ENCODE measurements at regions not wholly inside any gene's neighbourhood (a gene's known extent, or its start where the extent isn't known, plus 50 kb on each side); places are given as distances from the start of the nearest gene placed in this dataset.

DNA sequence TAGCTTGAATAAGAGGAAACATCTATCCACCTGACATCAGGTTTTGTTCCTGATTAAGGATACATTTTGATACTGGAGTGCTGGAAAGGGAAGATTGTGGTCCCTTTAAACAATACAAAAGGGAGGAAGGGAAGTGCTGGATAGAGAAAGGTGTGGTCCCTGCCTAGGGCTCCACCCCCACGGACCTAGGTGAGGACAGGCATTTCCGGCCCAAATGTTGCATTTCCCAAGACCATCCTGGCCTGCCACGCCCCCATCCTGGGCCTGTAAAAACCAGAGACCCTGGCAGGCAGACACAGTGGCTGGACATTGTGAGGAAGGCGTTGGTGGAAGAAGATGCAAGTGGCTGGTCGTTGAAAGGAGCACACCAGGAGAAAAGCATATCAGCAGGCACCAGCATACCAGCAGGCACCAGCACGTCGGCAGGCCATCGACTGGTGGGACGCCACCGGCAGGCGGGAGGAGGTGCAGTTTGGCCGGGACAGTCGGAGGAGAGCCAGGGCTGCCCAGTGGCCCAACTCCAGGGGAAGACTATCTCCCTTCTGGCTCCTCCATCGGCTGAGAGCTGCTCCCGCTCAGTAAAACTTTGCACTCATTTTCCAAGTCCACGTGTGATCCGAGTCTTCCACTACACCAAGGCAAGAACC is 53.2 kb upstream of the AMN1 start:
- Mint-ChIP-seq H3K36me3 (peaks cover 8% of the 10 kb centered on the region), H3K9me3 (ENCODE audit: low read depth) (peaks cover 9% of the 10 kb centered on the region), H3K27ac (no peak overlapping the region), H3K4me1 (no peaks in the 10 kb centered on the region), H3K4me3 (no peak overlapping the region), H3K27me3 (no peaks in the 10 kb centered on the region)
- CTCF ChIA-PET = no interaction called here
- DNase-seq (no peak), ATAC-seq (no peak)

DNA sequence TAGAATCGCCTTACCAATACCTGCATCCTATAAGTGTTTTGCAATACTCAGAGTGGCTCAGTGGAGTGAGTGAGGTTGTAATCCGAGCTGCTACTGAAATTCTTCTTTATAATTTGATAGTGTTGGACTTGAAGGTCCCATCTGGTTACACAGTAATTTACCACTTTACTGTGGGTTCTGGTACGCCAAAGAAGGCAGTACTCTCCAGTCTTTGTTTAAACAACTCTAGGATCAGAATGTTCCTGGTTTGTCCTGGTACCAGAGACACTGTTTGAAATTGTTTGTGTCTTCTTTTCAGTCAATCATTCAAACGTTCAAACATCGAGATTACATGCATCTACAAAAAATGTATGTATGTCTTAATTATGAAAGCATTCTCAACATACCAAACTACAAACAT is 51.3 kb upstream of the AMN1 start:
- Mint-ChIP-seq H3K36me3 (peaks cover 6% of the 10 kb centered on the region), H3K9me3 (ENCODE audit: low read depth) (peaks cover 9% of the 10 kb centered on the region), H3K27me3 (no peaks in the 10 kb centered on the region), H3K27ac (no peak overlapping the region), H3K4me3 (no peak overlapping the region), H3K4me1 (no peaks in the 10 kb centered on the region)
- no peak for ATAC-seq
- no peak for DNase-seq
- CTCF ChIA-PET = no interaction called here

DNA sequence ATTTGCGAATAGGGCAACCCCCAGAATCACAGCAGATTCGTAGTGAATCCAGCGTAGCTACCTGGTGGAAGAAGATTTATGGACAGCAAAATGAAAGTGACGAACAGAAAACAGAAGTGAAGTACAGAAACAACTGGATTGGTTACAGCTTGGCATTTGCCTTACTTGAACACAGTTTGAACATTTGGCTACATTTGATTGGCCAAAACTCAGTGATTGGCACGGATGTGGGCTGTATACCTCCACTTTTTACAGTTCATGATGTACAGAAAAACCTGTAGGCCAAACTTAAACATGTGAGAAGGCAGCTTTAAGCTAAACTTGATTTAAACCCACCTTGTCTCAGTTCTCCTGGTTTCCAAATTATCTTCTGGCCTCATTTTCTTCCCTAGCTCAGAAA is 49.9 kb upstream of the AMN1 start:
- Mint-ChIP-seq H3K27ac (no peak overlapping the region), H3K27me3 (no peaks in the 10 kb centered on the region), H3K9me3 (ENCODE audit: low read depth) (peaks cover 3% of the 10 kb centered on the region), H3K4me1 (no peaks in the 10 kb centered on the region), H3K36me3 (peaks cover under 1% of the 10 kb centered on the region), H3K4me3 (no peak overlapping the region)
- ATAC-seq = no peak
- CTCF ChIA-PET = interaction anchor here (0.7 kb wide), 1 partner anchor 375 kb away, joined by 3 read pairs; no protein-coding TSS in a partner anchor
- DNase-seq = no peak
